GM18517 (cell line): ENCODE measurements at regions not wholly inside any gene's neighbourhood (a gene's known extent, or its start where the extent isn't known, plus 50 kb on each side); places are given as distances from the start of the nearest gene placed in this dataset.
"Not testable (repeated sequence)": the region's sequence is repeated elsewhere in the genome, so short reads cannot be mapped to it uniquely, and the experiment has no call there.

Experiments
- ATAC-seq: cut with Tn5 transposase; IDR thresholded peaks from one replicate; pipeline ENCODE4 v1.9.1; 2021; ENCODE audit warnings: mild to moderate bottlenecking, moderate library complexity; ENCODE audit not compliant: unreplicated experiment

DNA sequence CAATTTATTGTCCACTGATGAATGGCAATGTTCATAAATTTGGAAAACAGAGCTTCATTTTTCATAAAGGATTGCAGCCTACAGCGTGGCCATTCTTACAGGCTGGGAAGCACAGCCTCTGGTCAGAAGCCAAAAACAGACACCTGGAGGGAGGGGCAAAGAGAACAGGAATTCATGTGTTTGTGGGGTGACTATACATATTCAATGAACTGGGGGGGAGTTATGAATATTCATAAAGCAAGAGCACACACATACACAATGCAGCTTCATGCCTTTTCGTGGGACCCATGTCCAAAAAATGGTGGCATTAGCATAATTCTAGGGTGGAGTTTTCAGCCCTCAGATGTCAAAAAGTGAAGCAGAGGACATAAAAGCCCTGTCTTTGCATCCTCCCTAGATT lies 173.3 kb downstream of the VEGFC start:
- no peak for ATAC-seq

DNA sequence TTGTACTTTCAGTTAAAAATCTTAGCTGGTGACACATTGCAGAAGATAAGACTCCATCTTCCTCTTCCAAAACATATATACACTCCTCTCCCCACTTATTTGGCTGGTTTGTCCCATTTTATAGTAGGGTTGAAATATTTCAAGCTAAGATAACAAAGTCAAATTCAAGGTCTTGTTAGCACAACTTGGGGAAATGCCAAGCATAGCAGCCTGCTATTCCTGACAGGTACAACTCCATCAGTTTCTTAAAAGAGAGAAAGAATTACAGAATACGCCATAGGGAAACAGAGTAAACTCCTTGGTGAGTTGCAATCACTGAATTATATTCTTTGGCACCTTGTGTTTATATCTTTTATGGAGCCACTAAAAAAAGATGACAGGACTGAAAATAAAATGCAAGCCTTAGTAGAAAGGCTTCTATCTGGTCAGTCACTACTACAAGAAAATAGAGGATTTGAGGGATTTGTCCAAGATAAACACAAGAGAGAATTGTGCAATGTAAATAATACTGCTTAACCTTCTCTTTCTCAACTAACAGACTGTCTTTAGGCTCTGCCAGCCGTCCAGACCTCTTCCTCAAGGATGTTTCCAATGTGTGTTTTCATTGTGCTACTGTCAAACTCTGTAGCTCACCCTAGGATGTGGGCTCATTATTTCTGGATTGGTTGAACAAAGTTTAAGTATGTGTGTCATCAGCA lies 170.3 kb downstream of the VEGFC start:
- no peak for ATAC-seq

DNA sequence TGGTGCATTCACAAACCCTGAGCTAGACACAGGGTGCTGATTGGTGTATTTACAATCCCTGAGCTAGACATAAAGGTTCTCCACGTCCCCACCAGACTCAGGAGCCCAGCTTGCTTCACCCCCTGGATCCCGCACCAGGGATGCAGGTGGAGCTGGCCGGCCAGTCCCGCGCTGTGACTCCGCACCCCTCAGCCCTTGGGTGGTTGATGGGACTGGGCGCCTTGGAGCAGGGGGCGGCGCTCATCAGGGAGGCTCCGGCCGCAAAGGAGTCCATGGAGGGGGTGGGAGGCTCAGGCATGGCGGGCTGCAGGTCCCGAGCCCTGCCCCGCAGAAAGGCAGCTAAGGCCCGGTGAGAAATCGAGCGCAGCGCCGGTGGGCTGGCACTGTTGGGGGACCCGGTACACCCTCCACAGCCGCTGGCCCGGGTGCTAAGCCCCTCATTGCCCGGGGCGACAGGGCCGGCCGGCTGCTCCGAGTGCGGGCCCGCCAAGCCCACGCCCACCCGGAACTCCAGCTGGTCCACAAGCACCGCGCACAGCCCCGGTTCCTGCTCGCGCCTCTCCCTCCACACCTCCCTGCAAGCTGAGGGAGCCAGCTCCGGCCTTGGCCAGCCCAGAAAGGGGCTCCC lies 167.6 kb downstream of the VEGFC start:
- ATAC-seq: not testable (repeated sequence)

DNA sequence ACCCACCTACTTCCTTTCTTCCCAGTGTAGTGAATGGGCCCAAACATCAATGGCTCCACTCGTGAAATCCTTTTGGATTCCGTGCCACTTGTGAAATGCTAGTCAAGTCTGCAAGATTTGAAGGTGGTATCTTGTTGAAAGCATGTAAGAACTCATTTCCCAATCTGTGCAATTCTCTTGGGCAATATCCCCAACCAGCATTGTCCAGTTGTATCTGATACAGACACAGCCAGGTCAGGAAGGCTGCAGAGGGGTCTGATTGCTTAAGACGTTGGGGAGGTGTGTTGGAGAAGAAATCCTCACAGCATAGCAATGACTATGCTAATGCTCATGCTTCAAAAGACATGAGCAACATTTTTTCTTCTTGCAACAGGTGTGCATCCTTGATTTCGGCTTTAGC lies 164.8 kb downstream of the VEGFC start:
- no peak for ATAC-seq

DNA sequence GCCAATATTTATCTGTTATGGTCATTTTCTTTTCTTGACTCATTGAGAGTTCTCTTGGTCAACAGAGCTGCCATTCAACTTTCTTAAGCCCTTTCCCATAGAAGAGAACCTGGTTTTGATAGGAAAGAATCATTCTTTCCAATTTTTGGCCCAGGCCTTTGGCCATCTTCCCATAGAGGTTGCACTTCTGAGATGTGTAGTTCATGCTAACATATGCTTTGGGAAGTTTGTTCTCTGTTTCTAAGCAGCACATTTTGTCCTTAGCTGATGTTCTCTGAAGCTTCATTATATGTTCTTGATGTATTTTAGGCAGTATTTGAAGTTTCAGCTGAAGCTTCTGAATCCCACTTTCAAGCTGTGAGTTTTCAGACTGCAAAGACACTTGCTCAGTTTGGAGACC lies 161.1 kb downstream of the VEGFC start:
- ATAC-seq: no peak
